Ureter (tissue), 1 donor: ENCODE measurements at regions not wholly inside any gene's neighbourhood (a gene's known extent, or its start where the extent isn't known, plus 50 kb on each side); places are given as distances from the start of the nearest gene placed in this dataset.
A peak's percentile ranks its signal among the peaks of the same experiment; 100 is the strongest.

ENCODE experiments used
- DNase-seq: peaks from one replicate; pipeline ENCODE4 v3.0.0-alpha.2; 2020; ENCODE audit warnings: low spot score
- donor health status: DM: yes; HTN: yes; CAD: no.

- no peak for DNase-seq
Observed at GRCh38 chr15:29369261-29369660, 99.6 kb upstream of the NSMCE3 start.

DNA sequence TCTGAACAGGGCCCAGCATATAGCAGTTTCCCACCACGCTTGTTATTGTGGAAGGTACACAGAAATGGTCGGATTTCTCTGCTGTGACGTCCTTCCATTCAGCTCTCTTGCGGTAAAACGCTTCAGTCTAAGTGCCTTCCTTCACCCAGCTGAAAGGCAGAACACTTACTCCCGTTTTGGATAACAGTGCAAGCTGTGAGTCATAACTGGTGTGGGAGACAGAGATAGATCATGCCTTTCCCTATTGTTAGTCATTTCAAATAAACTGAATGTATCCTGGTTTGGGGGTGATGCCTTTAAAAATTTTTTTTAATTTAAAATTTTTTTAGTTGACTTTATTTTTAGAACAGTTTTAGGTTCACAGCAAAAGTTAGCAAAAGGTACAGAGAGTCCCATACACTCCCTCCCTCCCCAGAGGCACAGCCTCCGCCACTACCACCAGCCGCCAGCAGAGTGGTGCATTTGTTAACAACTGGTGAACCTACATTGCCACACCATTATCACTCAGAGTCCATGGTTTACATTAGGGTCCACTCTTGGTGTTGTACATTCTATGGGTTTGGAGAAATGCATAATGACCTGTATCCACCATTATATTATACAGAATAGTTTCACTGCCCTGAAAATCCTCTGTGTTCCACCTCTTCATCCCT is 94.9 kb upstream of the NSMCE3 start:
- DNase-seq: no peak

DNA sequence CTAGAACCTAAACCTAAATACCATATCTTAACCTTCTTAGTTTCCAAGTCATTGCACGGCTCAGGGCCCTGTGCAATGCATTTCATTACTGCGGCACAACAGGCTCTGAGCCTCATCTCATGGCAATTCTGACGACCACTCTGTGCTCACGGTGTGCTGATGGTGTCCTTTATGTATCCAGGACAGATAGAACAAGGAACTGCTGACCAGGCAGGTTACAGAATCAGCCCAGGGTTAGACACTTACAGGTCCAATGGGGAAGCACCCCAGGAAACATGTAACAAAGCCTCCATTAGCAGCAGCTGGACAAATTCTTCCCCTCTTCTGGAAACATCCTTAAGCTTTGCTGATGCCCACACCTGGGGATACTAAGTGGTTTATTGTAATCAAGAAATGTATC is 91.9 kb upstream of the NSMCE3 start:
- no peak for DNase-seq

DNA sequence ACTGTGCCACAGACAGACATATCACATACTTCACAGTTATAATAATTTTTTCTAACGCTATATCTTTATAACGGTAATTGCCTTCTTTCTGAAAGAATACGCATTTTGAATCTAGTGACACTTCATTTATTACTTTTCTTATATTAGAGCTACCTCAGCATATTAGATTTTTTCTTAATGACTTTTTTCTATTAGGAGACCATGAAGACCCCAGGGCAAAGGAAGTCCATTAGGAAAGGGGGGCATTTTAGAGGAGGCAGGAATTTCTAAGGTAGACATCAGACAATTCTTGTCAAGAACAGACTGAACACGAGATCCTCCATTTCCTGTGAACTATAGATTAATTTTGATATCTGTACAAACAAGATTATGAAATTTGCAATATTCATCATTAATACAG is 90.5 kb upstream of the NSMCE3 start:
- no peak for DNase-seq

DNA sequence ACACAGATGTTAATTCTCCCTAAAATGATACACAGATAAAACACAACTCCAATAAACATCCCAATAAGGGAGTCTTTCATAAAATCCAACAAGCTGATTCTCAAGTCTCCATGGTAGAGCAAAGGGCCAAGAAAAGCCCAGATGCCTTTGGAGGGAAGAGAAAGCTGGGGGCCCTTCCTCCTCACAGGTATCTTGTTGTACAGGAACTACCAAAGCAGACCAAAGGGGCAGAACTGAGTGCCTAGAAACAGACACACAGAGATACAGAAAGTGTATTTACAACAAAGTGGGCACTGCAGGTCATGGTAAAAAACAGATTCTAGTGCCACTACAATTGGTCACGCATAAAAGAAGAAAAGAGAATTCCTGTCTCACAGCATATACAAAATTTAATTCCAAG is 87.2 kb upstream of the NSMCE3 start:
- DNase-seq: no peak

DNA sequence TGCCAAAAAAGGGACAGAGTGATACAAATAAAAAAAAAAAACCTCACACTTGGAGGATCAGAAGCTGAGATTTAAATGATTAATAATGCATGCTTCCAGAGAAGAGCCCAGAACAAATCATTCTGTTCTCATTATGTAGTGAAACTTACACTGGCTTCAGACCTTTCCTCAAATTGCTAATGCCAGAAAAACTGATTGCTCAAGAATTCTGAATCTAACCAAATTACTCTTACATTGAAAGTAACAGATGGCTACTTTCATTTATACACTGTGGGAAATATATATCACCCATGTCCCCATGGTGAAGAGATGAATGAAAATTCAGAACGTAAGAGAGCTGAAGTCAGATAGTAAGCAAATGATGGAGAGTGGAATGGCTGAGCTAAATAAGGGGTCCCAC is 85.9 kb upstream of the NSMCE3 start:
- DNase-seq: no peak

DNA sequence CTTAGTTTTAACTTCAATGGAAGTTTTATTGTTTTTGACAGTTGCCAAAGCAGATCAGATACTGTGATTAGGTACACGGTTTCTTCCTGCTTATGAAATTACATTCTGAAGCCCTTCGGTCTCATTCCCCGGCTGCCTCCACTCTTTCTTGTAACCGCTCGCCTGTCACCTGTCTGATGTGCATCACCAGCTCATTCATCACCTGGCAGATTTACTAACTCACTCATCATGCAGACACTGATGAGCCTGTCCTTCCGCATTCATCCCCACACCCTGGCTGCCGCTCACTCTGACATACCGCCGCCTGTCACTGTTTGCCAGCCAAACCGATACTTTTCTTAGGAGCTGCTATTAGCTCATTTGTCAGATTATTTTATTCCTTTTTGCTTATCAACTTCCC is 82.8 kb upstream of the NSMCE3 start:
- no peak for DNase-seq

DNA sequence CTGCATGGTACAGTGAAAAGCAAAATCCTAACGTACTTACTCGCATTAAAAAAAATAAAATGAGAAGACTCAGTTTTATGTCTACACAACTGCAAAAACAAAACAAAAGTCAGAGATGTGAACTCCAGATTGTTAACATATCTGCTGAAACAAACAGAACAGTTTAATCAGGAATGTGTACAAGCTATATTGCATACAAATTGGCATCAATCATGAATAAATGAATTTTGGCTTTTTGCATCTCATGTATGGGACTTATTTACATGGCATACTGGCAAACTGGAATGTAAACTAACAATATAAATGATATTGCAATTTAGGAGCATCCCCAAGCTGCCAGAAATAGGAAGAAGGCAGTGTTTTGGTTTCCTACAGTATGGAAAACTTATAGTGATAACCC is 79.6 kb upstream of the NSMCE3 start:
- no peak for DNase-seq

DNA sequence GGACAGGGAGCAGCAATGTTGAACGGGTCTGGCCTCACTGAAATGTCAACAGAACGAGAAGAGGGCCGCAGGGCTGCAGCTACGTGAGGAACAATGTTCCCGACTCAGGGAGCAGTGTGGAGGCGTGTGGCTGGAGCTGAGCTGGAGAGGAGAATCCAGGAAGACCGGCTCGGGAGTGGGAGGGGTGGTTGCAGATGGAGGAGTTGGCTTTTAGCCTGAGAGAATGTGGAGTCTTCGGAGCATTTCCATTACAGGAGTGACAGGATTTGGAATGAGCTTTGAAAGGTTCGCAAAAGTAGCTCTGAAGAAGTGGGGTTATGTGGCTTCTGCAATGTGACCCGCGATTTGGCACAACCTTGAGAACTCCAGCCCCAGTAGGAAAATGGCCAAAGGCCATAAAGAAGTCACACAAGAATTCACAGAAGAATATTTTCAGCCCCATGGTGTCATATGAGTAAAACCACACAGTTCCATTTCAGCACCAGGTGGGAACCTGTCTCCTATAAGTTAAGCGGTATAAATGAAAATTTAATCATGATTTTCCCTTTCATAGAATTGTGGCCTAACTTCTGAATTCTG is 78.8 kb upstream of the NSMCE3 start:
- peak; percentile 51 for DNase-seq

DNA sequence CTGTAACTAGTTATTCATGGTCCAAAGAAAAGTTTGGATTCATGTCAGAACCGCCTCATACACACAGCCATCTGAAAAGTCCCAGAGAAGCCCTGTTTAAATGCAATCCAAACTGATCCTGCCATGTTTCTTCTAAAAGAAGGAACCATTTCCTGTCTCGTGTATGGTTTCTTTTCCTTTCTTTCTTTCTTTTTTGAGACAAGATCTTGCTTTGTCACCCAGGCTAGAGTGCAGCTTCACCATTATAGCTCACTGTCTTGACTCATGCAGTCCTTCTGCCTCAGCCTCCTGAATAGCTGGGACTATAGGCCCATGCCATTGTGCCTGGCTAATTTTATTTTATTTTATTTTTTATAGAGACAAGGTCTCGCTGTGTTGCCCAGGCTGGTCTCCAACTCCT is 77.4 kb upstream of the NSMCE3 start:
- DNase-seq: no peak

GRCh38 chr15:29345549-29346525 is 76.2 kb upstream of the NSMCE3 start:
- DNase-seq: no peak

DNA sequence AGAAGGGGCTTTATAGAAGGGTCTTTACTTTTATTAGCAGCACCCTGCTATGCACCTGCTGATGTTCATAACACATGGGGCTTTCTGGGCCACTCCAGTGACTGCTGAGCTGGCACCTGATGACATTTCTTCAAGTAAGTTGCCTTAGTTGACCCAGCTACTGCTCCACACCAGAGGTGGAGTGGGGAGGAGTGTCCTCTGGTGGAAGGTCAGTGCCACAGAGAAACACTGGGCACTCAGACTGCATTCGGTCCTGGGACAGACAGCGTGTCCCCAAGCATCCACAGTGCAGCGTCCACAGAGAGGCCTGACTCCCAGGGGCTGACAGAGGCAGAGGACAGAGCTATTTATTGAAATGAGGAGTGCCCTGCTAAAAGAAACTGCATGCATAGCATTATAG is 74.9 kb upstream of the NSMCE3 start:
- no peak for DNase-seq

- no peak for DNase-seq
Observed at GRCh38 chr15:29343229-29343628, 73.6 kb upstream of the NSMCE3 start.

DNA sequence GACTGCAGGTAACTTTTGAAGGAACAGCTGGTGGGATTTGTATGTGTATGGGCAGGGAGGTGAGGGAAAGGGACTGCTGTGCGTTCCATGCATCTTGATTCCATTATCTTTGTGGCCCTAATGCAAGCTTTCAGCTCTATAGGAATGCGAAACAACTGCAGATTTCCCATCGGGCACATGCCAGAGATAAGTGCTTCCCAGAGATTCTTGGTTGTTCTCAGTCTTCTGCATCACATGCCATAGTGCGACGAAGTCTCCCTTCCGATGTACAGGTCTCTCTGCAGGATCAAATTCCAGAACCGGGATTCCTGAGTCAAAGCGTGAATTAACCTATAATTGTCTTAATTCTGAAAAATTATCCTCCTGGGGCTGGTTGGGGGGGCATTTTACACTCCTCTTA is 72.6 kb upstream of the NSMCE3 start:
- DNase-seq: no peak

DNA sequence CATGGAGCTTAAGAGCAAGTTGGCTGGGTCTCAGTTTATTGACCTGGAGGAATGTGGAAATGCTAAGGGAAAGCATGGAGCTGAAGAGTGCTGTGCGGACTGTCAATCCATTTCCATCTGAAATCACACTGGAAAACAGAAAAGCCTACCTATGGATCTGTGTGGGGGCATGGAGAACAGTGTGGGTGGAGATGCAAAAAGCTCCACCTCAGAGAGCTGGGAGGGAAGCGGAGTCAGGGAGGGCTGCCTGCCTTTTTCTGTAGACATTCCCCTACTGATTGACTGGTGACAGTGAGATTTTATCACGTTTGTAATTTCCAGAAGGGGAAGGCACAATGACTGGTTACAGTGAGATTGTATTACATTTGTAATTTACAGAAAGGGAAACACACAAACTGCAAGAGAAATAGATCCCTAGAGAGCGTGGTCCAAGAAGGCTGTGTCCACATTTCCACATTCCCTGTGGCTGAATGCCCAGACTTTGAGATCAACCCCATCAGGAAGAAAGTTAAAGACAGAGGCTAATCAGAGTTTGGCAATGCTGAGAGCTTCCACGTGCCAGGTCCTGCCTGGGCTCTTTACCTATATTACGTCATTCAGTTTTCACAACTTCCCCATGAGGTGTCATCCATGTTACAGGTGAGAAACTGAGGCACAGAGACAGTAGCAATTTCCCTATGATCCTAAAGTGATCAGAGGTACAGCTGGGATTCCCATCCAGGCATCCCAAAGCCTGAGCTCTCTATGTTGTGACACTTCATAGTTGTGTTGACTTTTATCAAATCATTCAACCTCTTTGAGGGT is 67.7 kb upstream of the NSMCE3 start:
- no peak for DNase-seq

- DNase-seq: no peak
Observed at GRCh38 chr15:29334544-29334943, 64.9 kb upstream of the NSMCE3 start.

GRCh38 chr15:29333261-29333660 is 63.6 kb upstream of the NSMCE3 start:
- no peak for DNase-seq

DNA sequence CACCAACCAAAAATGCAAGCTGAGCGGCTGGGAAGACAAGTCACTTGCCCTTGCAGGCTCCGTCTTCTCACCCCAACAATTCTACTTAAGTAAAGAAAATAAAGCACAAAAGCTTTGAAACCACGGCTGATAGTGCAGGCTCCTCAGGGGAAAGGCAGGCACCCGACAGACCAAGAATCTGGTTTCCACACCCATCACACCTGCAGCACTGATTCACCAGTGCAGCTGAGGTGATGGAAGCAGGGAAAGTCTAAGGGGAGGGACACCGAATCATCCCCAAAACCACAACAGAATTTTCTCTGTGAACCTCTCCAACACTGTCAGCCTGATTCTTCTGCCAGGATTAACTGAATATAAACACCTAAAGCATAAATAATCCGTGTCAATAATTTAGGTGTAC is 62.0 kb upstream of the NSMCE3 start:
- DNase-seq: no peak

GRCh38 chr15:29331071-29331470 is 61.4 kb upstream of the NSMCE3 start:
- no peak for DNase-seq

DNA sequence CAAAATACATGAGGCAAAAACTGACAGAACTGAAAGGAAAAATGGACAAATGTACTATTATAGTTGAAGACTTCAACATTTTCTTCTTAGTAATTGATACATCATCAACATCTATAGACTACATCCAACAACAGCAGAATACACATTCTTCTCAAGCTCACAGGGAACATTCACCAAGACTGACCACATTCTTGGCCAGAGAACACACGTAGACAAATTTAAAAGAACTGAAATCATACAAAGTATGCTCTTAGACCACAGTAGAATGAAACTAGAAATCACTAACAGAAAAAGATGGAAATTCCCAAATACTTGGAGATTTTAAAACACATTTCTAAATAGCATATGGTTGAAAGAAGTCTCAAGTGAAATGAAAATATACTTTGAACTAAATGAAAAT is 55.1 kb upstream of the NSMCE3 start:
- no peak for DNase-seq

DNA sequence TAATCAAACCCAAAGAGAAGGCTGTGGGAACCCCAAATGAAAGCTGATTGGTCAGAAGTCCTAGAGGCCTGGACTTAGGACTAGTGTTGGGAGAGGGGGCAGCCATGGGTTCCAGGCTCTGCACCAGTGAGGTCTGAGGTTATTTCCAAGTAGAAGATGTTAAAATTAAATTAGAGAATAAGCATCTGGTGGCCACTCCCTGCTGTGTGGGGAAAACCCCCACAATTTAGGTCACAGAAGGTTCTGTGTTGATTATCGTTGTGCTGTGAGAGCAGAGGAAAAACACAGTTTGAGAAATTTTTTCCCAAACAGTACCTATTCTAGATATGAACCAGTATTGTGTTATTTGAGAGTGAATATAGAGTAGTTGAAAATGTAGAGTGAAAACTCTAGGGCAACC is 53.9 kb upstream of the NSMCE3 start:
- DNase-seq: no peak

DNA sequence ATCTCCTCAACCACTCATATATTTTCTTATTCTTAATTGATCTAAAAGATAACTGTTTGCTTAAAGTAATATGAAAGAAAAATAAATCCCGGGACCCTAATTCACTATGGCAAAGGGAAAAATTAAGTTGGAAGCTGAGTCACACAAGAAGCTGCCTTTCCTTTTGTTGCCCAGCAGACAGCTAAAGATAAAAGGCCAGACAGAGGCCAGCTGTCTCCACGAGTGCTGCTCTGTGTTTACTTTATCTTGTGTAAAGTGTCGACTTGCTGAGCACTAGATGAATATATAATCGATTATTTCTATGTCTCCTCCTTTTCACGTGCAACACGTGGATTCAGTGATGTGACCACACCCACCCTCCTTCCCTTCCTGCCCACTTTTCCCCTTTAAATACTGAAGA is 52.8 kb upstream of the NSMCE3 start:
- DNase-seq: no peak
